ENCODE measurements at regions not wholly inside any gene's neighbourhood (a gene's known extent, or its start where the extent isn't known, plus 50 kb on each side); places are given as distances from the start of the nearest gene placed in this dataset.

GRCh38 chr13:65865206-65865605, 1364.9 kb downstream of the PCDH9 start:
- WGBS (ENCODE audit: extremely low coverage, insufficient coverage, low lambda C conversion rate), result no CpG with 5 or more reads among the region's 2 CpGs
- H3K27me3 ChIP-seq (ENCODE audit: insufficient read depth, low read length, poor library complexity), result no peaks in the 10 kb centered on the region
- H4K5ac ChIP-seq (ENCODE audit: low read length), result no peak overlapping the region
- H3K36me3 ChIP-seq (ENCODE audit: control insufficient read depth, insufficient read depth, low read length), result no peaks in the 10 kb centered on the region
- H3K56ac ChIP-seq (ENCODE audit: low read length), result no peak overlapping the region
- no peaks in the 10 kb centered on the region for H3K4me1 ChIP-seq (ENCODE audit: control insufficient read depth, low read depth, low read length)
- no peak overlapping the region for H4K8ac ChIP-seq (ENCODE audit: low read depth, low read length)
- H3K23ac ChIP-seq (ENCODE audit: low read length), result no peak overlapping the region
- no peak overlapping the region for H2BK15ac ChIP-seq (replicated peaks; ENCODE audit: low read depth)
- no peak overlapping the region for H2AK5ac ChIP-seq (ENCODE audit: low read length)
- H3K18ac ChIP-seq (ENCODE audit: low read length), result no peak overlapping the region
- no peak overlapping the region for H3K4me2 ChIP-seq (ENCODE audit: low read length)
- no peak for DNase-seq
- H3K4ac ChIP-seq (ENCODE audit: low read depth, low read length), result no peak overlapping the region
- no peak overlapping the region for H2BK5ac ChIP-seq (ENCODE audit: low read length)
- H3K27ac ChIP-seq (ENCODE audit: low read depth, low read length), result no peak overlapping the region
- H3K9ac ChIP-seq (ENCODE audit: low read length), result no peak overlapping the region
- no peak overlapping the region for H3K4me3 ChIP-seq (ENCODE audit: low read length)
- no peaks in the 10 kb centered on the region for H3K79me2 ChIP-seq (ENCODE audit: control insufficient read depth, insufficient read depth, low read length)
- H3K79me1 ChIP-seq (ENCODE audit: low read length), result no peaks in the 10 kb centered on the region
- H2BK120ac ChIP-seq (ENCODE audit: low read depth, low read length), result no peak overlapping the region

GRCh38 chr13:65864039-65864438, 1366.1 kb downstream of the PCDH9 start:
- Histone ChIP-seq H2BK15ac (replicated peaks; ENCODE audit: low read depth) (no peak overlapping the region), H3K4ac (ENCODE audit: low read depth, low read length) (no peak overlapping the region), H3K56ac (ENCODE audit: low read length) (no peak overlapping the region), H2BK5ac (ENCODE audit: low read length) (no peak overlapping the region), H3K27ac (ENCODE audit: low read depth, low read length) (no peak overlapping the region), H3K79me1 (ENCODE audit: low read length) (no peaks in the 10 kb centered on the region), H3K9ac (ENCODE audit: low read length) (no peak overlapping the region), H3K4me2 (ENCODE audit: low read length) (no peak overlapping the region), H2BK120ac (ENCODE audit: low read depth, low read length) (no peak overlapping the region), H4K5ac (ENCODE audit: low read length) (no peak overlapping the region), H3K4me3 (ENCODE audit: low read length) (no peak overlapping the region), H3K27me3 (ENCODE audit: insufficient read depth, low read length, poor library complexity) (no peaks in the 10 kb centered on the region), H3K18ac (ENCODE audit: low read length) (no peak overlapping the region), H2AK5ac (ENCODE audit: low read length) (no peak overlapping the region), H3K23ac (ENCODE audit: low read length) (no peak overlapping the region), H3K79me2 (ENCODE audit: control insufficient read depth, insufficient read depth, low read length) (no peaks in the 10 kb centered on the region), H3K4me1 (ENCODE audit: control insufficient read depth, low read depth, low read length) (no peaks in the 10 kb centered on the region), H3K36me3 (ENCODE audit: control insufficient read depth, insufficient read depth, low read length) (no peaks in the 10 kb centered on the region), H4K8ac (ENCODE audit: low read depth, low read length) (no peak overlapping the region)
- WGBS (ENCODE audit: extremely low coverage, insufficient coverage, low lambda C conversion rate), result no CpG with 5 or more reads among the region's 1 CpG
- DNase-seq, result no peak

GRCh38 chr13:65860306-65860705, 1369.8 kb downstream of the PCDH9 start:
- Histone ChIP-seq H3K9ac (ENCODE audit: low read length) (no peak overlapping the region), H2BK120ac (ENCODE audit: low read depth, low read length) (no peak overlapping the region), H3K23ac (ENCODE audit: low read length) (no peak overlapping the region), H2BK15ac (replicated peaks; ENCODE audit: low read depth) (no peak overlapping the region), H2BK5ac (ENCODE audit: low read length) (no peak overlapping the region), H3K27me3 (ENCODE audit: insufficient read depth, low read length, poor library complexity) (no peaks in the 10 kb centered on the region), H3K27ac (ENCODE audit: low read depth, low read length) (no peak overlapping the region), H3K4me3 (ENCODE audit: low read length) (no peak overlapping the region), H3K4me2 (ENCODE audit: low read length) (no peak overlapping the region), H3K56ac (ENCODE audit: low read length) (no peak overlapping the region), H3K79me1 (ENCODE audit: low read length) (no peaks in the 10 kb centered on the region), H3K18ac (ENCODE audit: low read length) (no peak overlapping the region), H4K5ac (ENCODE audit: low read length) (no peak overlapping the region), H3K4ac (ENCODE audit: low read depth, low read length) (no peak overlapping the region), H3K36me3 (ENCODE audit: control insufficient read depth, insufficient read depth, low read length) (no peaks in the 10 kb centered on the region), H3K79me2 (ENCODE audit: control insufficient read depth, insufficient read depth, low read length) (no peaks in the 10 kb centered on the region), H2AK5ac (ENCODE audit: low read length) (no peak overlapping the region), H4K8ac (ENCODE audit: low read depth, low read length) (no peak overlapping the region), H3K4me1 (ENCODE audit: control insufficient read depth, low read depth, low read length) (no peaks in the 10 kb centered on the region)
- no peak for DNase-seq
- no CpG with 5 or more reads among the region's 2 CpGs for WGBS (ENCODE audit: extremely low coverage, insufficient coverage, low lambda C conversion rate)

GRCh38 chr13:65857942-65858565, 1372.1 kb downstream of the PCDH9 start:
- no peaks in the 10 kb centered on the region for H3K79me2 ChIP-seq (ENCODE audit: control insufficient read depth, insufficient read depth, low read length)
- H2BK120ac ChIP-seq (ENCODE audit: low read depth, low read length), result no peak overlapping the region
- H2BK5ac ChIP-seq (ENCODE audit: low read length), result no peak overlapping the region
- H3K56ac ChIP-seq (ENCODE audit: low read length), result no peak overlapping the region
- no peak overlapping the region for H4K8ac ChIP-seq (ENCODE audit: low read depth, low read length)
- no peak for DNase-seq
- H3K9ac ChIP-seq (ENCODE audit: low read length), result no peak overlapping the region
- H3K27me3 ChIP-seq (ENCODE audit: insufficient read depth, low read length, poor library complexity), result no peaks in the 10 kb centered on the region
- H3K4me3 ChIP-seq (ENCODE audit: low read length), result no peak overlapping the region
- H3K4ac ChIP-seq (ENCODE audit: low read depth, low read length), result no peak overlapping the region
- no peak overlapping the region for H3K4me2 ChIP-seq (ENCODE audit: low read length)
- no peak overlapping the region for H2AK5ac ChIP-seq (ENCODE audit: low read length)
- no peak overlapping the region for H4K5ac ChIP-seq (ENCODE audit: low read length)
- H3K36me3 ChIP-seq (ENCODE audit: control insufficient read depth, insufficient read depth, low read length), result no peaks in the 10 kb centered on the region
- H3K23ac ChIP-seq (ENCODE audit: low read length), result no peak overlapping the region
- H3K27ac ChIP-seq (ENCODE audit: low read depth, low read length), result no peak overlapping the region
- no peak overlapping the region for H2BK15ac ChIP-seq (replicated peaks; ENCODE audit: low read depth)
- WGBS (ENCODE audit: extremely low coverage, insufficient coverage, low lambda C conversion rate), result no CpG with 5 or more reads among the region's 1 CpG
- H3K79me1 ChIP-seq (ENCODE audit: low read length), result no peaks in the 10 kb centered on the region
- H3K18ac ChIP-seq (ENCODE audit: low read length), result no peak overlapping the region
- H3K4me1 ChIP-seq (ENCODE audit: control insufficient read depth, low read depth, low read length), result no peaks in the 10 kb centered on the region

- no peak overlapping the region for H3K4me2 ChIP-seq (ENCODE audit: low read length)
- H4K5ac ChIP-seq (ENCODE audit: low read length), result no peak overlapping the region
- no peak overlapping the region for H3K9ac ChIP-seq (ENCODE audit: low read length)
- H3K18ac ChIP-seq (ENCODE audit: low read length), result no peak overlapping the region
- no peaks in the 10 kb centered on the region for H3K79me2 ChIP-seq (ENCODE audit: control insufficient read depth, insufficient read depth, low read length)
- no peak overlapping the region for H3K23ac ChIP-seq (ENCODE audit: low read length)
- no peak overlapping the region for H2BK15ac ChIP-seq (replicated peaks; ENCODE audit: low read depth)
- no peak overlapping the region for H2BK120ac ChIP-seq (ENCODE audit: low read depth, low read length)
- H3K36me3 ChIP-seq (ENCODE audit: control insufficient read depth, insufficient read depth, low read length), result no peaks in the 10 kb centered on the region
- no peak overlapping the region for H2AK5ac ChIP-seq (ENCODE audit: low read length)
- no peak overlapping the region for H3K56ac ChIP-seq (ENCODE audit: low read length)
- H3K4me3 ChIP-seq (ENCODE audit: low read length), result no peak overlapping the region
- no peaks in the 10 kb centered on the region for H3K4me1 ChIP-seq (ENCODE audit: control insufficient read depth, low read depth, low read length)
- H3K79me1 ChIP-seq (ENCODE audit: low read length), result no peaks in the 10 kb centered on the region
- H4K8ac ChIP-seq (ENCODE audit: low read depth, low read length), result no peak overlapping the region
- no peak overlapping the region for H2BK5ac ChIP-seq (ENCODE audit: low read length)
- DNase-seq, result no peak
- H3K27ac ChIP-seq (ENCODE audit: low read depth, low read length), result no peak overlapping the region
- no peaks in the 10 kb centered on the region for H3K27me3 ChIP-seq (ENCODE audit: insufficient read depth, low read length, poor library complexity)
- no CpG with 5 or more reads among the region's 2 CpGs for WGBS (ENCODE audit: extremely low coverage, insufficient coverage, low lambda C conversion rate)
- H3K4ac ChIP-seq (ENCODE audit: low read depth, low read length), result no peak overlapping the region
Measured at GRCh38 chr13:65856431-65856830, 1373.7 kb downstream of the PCDH9 start.

GRCh38 chr13:65855242-65855805, 1374.8 kb downstream of the PCDH9 start:
- no CpG with 5 or more reads among the region's 7 CpGs for WGBS (ENCODE audit: extremely low coverage, insufficient coverage, low lambda C conversion rate)
- Histone ChIP-seq H3K79me2 (ENCODE audit: control insufficient read depth, insufficient read depth, low read length) (no peaks in the 10 kb centered on the region), H2BK5ac (ENCODE audit: low read length) (no peak overlapping the region), H3K18ac (ENCODE audit: low read length) (no peak overlapping the region), H2BK15ac (replicated peaks; ENCODE audit: low read depth) (no peak overlapping the region), H3K36me3 (ENCODE audit: control insufficient read depth, insufficient read depth, low read length) (no peaks in the 10 kb centered on the region), H3K4me1 (ENCODE audit: control insufficient read depth, low read depth, low read length) (no peaks in the 10 kb centered on the region), H3K4me2 (ENCODE audit: low read length) (no peak overlapping the region), H3K4ac (ENCODE audit: low read depth, low read length) (no peak overlapping the region), H2AK5ac (ENCODE audit: low read length) (no peak overlapping the region), H4K8ac (ENCODE audit: low read depth, low read length) (no peak overlapping the region), H3K9ac (ENCODE audit: low read length) (no peak overlapping the region), H3K23ac (ENCODE audit: low read length) (no peak overlapping the region), H3K79me1 (ENCODE audit: low read length) (no peaks in the 10 kb centered on the region), H3K27me3 (ENCODE audit: insufficient read depth, low read length, poor library complexity) (no peaks in the 10 kb centered on the region), H3K27ac (ENCODE audit: low read depth, low read length) (no peak overlapping the region), H2BK120ac (ENCODE audit: low read depth, low read length) (no peak overlapping the region), H4K5ac (ENCODE audit: low read length) (no peak overlapping the region), H3K56ac (ENCODE audit: low read length) (no peak overlapping the region), H3K4me3 (ENCODE audit: low read length) (no peak overlapping the region)
- peak; percentile 45 for DNase-seq
